ENCODE measurements at regions not wholly inside any gene's neighbourhood (a gene's known extent, or its start where the extent isn't known, plus 50 kb on each side); places are given as distances from the start of the nearest gene placed in this dataset.
"Not testable (repeated sequence)": the region's sequence is repeated elsewhere in the genome, so short reads cannot be mapped to it uniquely, and the experiment has no call there.

- DNase-seq (ENCODE audit: low read depth) = no peak
Measured at GRCh38 chr20:22818636-22819035, 216.5 kb upstream of the SSTR4 start.

- DNase-seq (ENCODE audit: low read depth) = no peak
Measured at GRCh38 chr20:22819112-22819511, 216.0 kb upstream of the SSTR4 start.

GRCh38 chr20:22819784-22820183 is 215.3 kb upstream of the SSTR4 start:
- no peak for DNase-seq (ENCODE audit: low read depth)

- no peak for DNase-seq (ENCODE audit: low read depth)
Measured at GRCh38 chr20:22821081-22821727, 213.9 kb upstream of the SSTR4 start.

GRCh38 chr20:22821796-22822195 is 213.3 kb upstream of the SSTR4 start:
- DNase-seq (ENCODE audit: low read depth) = no peak

GRCh38 chr20:22823119-22823518 is 212.0 kb upstream of the SSTR4 start:
- DNase-seq (ENCODE audit: low read depth) = no peak

- DNase-seq (ENCODE audit: low read depth) = no peak
Measured at GRCh38 chr20:22824077-22824476, 211.0 kb upstream of the SSTR4 start.

- DNase-seq (ENCODE audit: low read depth) = peak; percentile 15
Measured at GRCh38 chr20:22825076-22825475, 210.0 kb upstream of the SSTR4 start.

- DNase-seq (ENCODE audit: low read depth) = no peak
Measured at GRCh38 chr20:22825546-22825945, 209.6 kb upstream of the SSTR4 start.

- no peak for DNase-seq (ENCODE audit: low read depth)
Measured at GRCh38 chr20:22826306-22827230, 208.5 kb upstream of the SSTR4 start.

GRCh38 chr20:22827916-22828315 is 207.2 kb upstream of the SSTR4 start:
- no peak for DNase-seq (ENCODE audit: low read depth)

GRCh38 chr20:22829356-22829755 is 205.8 kb upstream of the SSTR4 start:
- no peak for DNase-seq (ENCODE audit: low read depth)

- DNase-seq (ENCODE audit: low read depth) = no peak
Measured at GRCh38 chr20:22830138-22830537, 205.0 kb upstream of the SSTR4 start.

- not testable (repeated sequence) for DNase-seq (ENCODE audit: low read depth)
Measured at GRCh38 chr20:22830715-22831114, 204.4 kb upstream of the SSTR4 start.

- DNase-seq (ENCODE audit: low read depth) = no peak
Measured at GRCh38 chr20:22833851-22834250, 201.3 kb upstream of the SSTR4 start.

- no peak for DNase-seq (ENCODE audit: low read depth)
Measured at GRCh38 chr20:22834651-22835256, 200.4 kb upstream of the SSTR4 start.

GRCh38 chr20:22836211-22836610 is 198.9 kb upstream of the SSTR4 start:
- DNase-seq (ENCODE audit: low read depth) = peak; percentile 15

GRCh38 chr20:22836877-22837276 is 198.2 kb upstream of the SSTR4 start:
- peak; percentile 3 for DNase-seq (ENCODE audit: low read depth)

- no peak for DNase-seq (ENCODE audit: low read depth)
Measured at GRCh38 chr20:22838001-22838400, 197.1 kb upstream of the SSTR4 start.

- no peak for DNase-seq (ENCODE audit: low read depth)
Measured at GRCh38 chr20:22841846-22842245, 193.3 kb upstream of the SSTR4 start.

GRCh38 chr20:22842793-22843192 is 192.3 kb upstream of the SSTR4 start:
- no peak for DNase-seq (ENCODE audit: low read depth)

GRCh38 chr20:22844959-22845358 is 190.2 kb upstream of the SSTR4 start:
- no peak for DNase-seq (ENCODE audit: low read depth)

GRCh38 chr20:22846863-22847262 is 188.2 kb upstream of the SSTR4 start:
- DNase-seq (ENCODE audit: low read depth) = no peak

All from ELR (cell line).